K562 (cell line): ENCODE measurements at regions not wholly inside any gene's neighbourhood (a gene's known extent, or its start where the extent isn't known, plus 50 kb on each side); places are given as distances from the start of the nearest gene placed in this dataset.

ENCODE experiments used
- ATF7 ChIP-seq: fragments of 450-650 bp; IDR thresholded peaks from 2 replicates; pipeline ENCODE4 v1.7.1; 2014; ENCODE audit warnings: mild to moderate bottlenecking, moderate library complexity
- JUNB ChIP-seq: fragments of 450-650 bp; formaldehyde crosslinking; conservative IDR thresholded peaks from 2 replicates; pipeline ENCODE4 v1.4.0; 2020; ENCODE audit warnings: mild to moderate bottlenecking
- NCOR1 ChIP-seq: fragments of 450-650 bp; IDR thresholded peaks from 2 replicates; pipeline ENCODE4 v1.6.1; 2016; ENCODE audit warnings: mild to moderate bottlenecking, moderate library complexity
- POLR2A ChIP-seq: fragments of 450-650 bp; conservative IDR thresholded peaks from 2 replicates; pipeline ENCODE4 v1.6.1; 2016
- RAD21 ChIP-seq, 2 experiments: fragments of 250-450 bp in 1 of 2; fragments of 450-650 bp in 1 of 2; sonication (Bioruptor Pico) in 1 of 2; formaldehyde crosslinking in 1 of 2; IDR thresholded peaks in 1 of 2; conservative IDR thresholded peaks in 1 of 2; 2 replicates each; pipeline versions ENCODE4 v1.4.0 to v1.8.0; 2020 to 2022; ENCODE audit warnings: mild to moderate bottlenecking in 2 of 2, moderate library complexity in 1 of 2
- SETDB1 ChIP-seq: IDR thresholded peaks from one replicate; pipeline ENCODE4 v1.6.1; 2012; ENCODE audit warnings: low read length, control low read depth, inconsistent platforms
- ZNF431 ChIP-seq: sonication (generic); formaldehyde crosslinking; IDR thresholded peaks from 2 replicates; pipeline ENCODE4 v1.8.0; 2022; ENCODE audit warnings: mild to moderate bottlenecking, missing genetic modification reagents
- ZNF57 ChIP-seq: fragments of 450-650 bp; formaldehyde crosslinking; IDR thresholded peaks from 2 replicates; pipeline ENCODE4 v1.4.0; 2020; ENCODE audit warnings: mild to moderate bottlenecking, moderate library complexity
- TF ChIP-seq, protein P1 (sequence below): sonication (generic); formaldehyde crosslinking; IDR thresholded peaks from 2 replicates; pipeline ENCODE4 v1.8.1; 2023; ENCODE audit warnings: mild to moderate bottlenecking, missing genetic modification reagents
- TF ChIP-seq, protein P2 (sequence below): sonication (generic); formaldehyde crosslinking; IDR thresholded peaks from 2 replicates; pipeline ENCODE4 v1.8.0; 2022; ENCODE audit warnings: mild to moderate bottlenecking, low read depth, missing genetic modification reagents
- TF ChIP-seq, protein P3 (sequence below), 3 experiments: IDR thresholded peaks in 2 of 3; conservative IDR thresholded peaks in 1 of 3; 2 replicates each; pipeline ENCODE4 v1.5.1; 2011 to 2012; ENCODE audit warnings: low read length in 3 of 3, mild to moderate bottlenecking in 3 of 3, control low read depth in 2 of 3, improper control_type of control experiment in 1 of 3, inconsistent platforms in 1 of 3, low read depth in 1 of 3, mixed read lengths in 1 of 3, moderate library complexity in 1 of 3; ENCODE audit not compliant: insufficient read depth in 2 of 3

DNA sequence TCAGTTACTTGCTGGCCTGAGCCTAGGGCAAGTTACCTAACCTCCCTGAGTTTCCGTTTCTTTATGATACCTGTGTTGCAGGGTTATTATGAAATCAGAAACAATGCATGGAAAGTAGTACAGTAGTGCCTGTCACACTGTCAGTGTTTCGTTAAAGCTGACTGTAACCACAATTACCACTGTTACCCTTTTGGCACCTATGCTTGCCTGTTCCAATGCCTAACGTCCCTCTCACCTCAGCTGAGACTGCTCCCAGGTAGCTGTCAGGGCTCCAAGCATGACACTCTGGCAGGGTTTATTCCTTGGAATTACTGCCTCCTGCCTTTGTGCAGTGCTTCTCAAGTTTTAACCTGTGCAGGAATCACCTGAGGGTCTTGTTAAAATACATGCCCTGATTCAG is 135.2 kb upstream of the RBMS1 start:
- TF ChIP-seq, protein P1, sequence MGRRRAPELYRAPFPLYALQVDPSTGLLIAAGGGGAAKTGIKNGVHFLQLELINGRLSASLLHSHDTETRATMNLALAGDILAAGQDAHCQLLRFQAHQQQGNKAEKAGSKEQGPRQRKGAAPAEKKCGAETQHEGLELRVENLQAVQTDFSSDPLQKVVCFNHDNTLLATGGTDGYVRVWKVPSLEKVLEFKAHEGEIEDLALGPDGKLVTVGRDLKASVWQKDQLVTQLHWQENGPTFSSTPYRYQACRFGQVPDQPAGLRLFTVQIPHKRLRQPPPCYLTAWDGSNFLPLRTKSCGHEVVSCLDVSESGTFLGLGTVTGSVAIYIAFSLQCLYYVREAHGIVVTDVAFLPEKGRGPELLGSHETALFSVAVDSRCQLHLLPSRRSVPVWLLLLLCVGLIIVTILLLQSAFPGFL (CRISPR knock-in tag), result no peak
- TF ChIP-seq, protein P2, sequence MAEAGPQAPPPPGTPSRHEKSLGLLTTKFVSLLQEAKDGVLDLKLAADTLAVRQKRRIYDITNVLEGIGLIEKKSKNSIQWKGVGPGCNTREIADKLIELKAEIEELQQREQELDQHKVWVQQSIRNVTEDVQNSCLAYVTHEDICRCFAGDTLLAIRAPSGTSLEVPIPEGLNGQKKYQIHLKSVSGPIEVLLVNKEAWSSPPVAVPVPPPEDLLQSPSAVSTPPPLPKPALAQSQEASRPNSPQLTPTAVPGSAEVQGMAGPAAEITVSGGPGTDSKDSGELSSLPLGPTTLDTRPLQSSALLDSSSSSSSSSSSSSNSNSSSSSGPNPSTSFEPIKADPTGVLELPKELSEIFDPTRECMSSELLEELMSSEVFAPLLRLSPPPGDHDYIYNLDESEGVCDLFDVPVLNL (CRISPR knock-in tag), result no peak
- TF ChIP-seq JUNB (CRISPR knock-in tag) (no peak), POLR2A (no peak), RAD21 (CRISPR knock-in tag; conservative IDR thresholded peaks at IDR 0.05 in 1 of 2, IDR thresholded peaks at IDR 0.05 in 1 of 2) (no peak), ZNF57 (CRISPR knock-in tag) (no peak), ZNF431 (CRISPR knock-in tag) (no peak), SETDB1 (no peak), ATF7 (no peak), NCOR1 (no peak)
- TF ChIP-seq, protein P3, sequence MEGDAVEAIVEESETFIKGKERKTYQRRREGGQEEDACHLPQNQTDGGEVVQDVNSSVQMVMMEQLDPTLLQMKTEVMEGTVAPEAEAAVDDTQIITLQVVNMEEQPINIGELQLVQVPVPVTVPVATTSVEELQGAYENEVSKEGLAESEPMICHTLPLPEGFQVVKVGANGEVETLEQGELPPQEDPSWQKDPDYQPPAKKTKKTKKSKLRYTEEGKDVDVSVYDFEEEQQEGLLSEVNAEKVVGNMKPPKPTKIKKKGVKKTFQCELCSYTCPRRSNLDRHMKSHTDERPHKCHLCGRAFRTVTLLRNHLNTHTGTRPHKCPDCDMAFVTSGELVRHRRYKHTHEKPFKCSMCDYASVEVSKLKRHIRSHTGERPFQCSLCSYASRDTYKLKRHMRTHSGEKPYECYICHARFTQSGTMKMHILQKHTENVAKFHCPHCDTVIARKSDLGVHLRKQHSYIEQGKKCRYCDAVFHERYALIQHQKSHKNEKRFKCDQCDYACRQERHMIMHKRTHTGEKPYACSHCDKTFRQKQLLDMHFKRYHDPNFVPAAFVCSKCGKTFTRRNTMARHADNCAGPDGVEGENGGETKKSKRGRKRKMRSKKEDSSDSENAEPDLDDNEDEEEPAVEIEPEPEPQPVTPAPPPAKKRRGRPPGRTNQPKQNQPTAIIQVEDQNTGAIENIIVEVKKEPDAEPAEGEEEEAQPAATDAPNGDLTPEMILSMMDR (IDR thresholded peaks at IDR 0.05 in 2 of 3, conservative IDR thresholded peaks at IDR 0.05 in 1 of 3; ENCODE audit: insufficient read depth in 2 of 3, low read depth in 1 of 3, low read length in 3 of 3), result no peak
